ENCODE measurements at regions not wholly inside any gene's neighbourhood (a gene's known extent, or its start where the extent isn't known, plus 50 kb on each side); places are given as distances from the start of the nearest gene placed in this dataset.
"Not testable (repeated sequence)": the region's sequence is repeated elsewhere in the genome, so short reads cannot be mapped to it uniquely, and the experiment has no call there.

DNA sequence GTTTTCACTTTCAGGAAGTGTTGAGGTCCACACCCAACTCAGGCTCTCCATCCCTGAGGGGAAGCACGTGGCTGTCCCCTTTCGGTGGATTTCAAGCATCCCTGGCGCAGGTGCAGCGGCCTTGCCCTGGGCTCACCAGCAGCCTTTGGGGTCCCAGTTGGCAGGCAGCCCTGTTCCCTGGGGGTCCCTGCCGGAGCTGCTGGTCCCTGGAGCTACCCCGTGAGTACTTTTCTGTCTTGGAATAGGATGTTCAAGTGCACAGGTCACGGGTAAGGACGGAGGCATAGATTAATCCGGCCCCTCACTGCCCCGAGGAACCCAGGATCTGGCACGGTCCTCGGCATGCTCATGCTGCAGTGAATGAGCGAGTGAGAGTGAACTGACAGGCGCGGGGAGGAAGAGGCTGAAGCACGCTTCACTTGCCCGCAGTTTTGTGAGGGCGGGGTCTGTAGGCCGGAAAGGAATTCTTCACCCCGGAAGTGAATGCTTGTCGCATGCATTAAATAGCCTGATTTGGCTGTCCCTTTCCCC, 117.2 kb upstream of the FAT1 start:
- Histone ChIP-seq H3K4me3 (no peak overlapping the region), H3K9me3 (ENCODE audit: low read depth) (no peaks in the 10 kb centered on the region), H3K4me1 (ENCODE audit: low read depth) (no peaks in the 10 kb centered on the region), H3K27ac (no peak overlapping the region), H3K27me3 (no peaks in the 10 kb centered on the region), H3K36me3 (no peaks in the 10 kb centered on the region)
- no peak for DNase-seq (ENCODE audit: low read depth in 1 of 2, low spot score in 1 of 2)
- TF ChIP-seq, protein P1, sequence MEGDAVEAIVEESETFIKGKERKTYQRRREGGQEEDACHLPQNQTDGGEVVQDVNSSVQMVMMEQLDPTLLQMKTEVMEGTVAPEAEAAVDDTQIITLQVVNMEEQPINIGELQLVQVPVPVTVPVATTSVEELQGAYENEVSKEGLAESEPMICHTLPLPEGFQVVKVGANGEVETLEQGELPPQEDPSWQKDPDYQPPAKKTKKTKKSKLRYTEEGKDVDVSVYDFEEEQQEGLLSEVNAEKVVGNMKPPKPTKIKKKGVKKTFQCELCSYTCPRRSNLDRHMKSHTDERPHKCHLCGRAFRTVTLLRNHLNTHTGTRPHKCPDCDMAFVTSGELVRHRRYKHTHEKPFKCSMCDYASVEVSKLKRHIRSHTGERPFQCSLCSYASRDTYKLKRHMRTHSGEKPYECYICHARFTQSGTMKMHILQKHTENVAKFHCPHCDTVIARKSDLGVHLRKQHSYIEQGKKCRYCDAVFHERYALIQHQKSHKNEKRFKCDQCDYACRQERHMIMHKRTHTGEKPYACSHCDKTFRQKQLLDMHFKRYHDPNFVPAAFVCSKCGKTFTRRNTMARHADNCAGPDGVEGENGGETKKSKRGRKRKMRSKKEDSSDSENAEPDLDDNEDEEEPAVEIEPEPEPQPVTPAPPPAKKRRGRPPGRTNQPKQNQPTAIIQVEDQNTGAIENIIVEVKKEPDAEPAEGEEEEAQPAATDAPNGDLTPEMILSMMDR (IDR thresholded peaks at IDR 0.05; ENCODE audit: low read depth, low read length), result no peak

DNA sequence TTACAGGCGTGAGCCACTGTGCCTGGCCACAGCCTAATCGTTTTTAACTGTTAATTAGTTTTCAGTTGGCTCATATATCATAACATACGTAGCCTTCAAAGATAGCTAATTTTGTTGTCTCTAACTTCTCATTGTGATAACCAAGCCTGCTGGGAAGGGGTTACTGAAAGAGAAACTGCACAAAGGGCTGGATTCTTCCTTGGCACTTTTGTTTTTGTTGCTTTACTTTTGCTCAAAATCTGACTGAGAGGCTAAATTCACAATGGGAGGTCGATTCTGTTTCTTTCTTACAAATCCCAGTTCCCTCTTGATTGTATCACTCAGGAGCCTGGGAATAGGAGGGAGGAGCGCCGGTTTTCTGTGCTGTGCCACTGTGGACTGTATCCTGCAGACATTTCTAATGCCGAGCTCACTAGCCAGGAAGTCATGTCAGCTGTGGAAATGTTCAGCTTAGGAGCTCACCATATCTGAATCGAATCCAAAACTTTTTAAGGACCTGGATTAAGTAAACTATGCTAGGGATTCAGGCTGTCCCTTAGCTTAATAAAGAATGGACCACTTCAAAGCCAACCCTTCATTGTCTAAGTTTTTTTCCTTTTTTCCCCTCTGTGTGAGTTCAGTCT, 120.5 kb upstream of the FAT1 start:
- Histone ChIP-seq H3K36me3 (no peaks in the 10 kb centered on the region), H3K4me3 (no peak overlapping the region), H3K4me1 (ENCODE audit: low read depth) (no peaks in the 10 kb centered on the region), H3K27me3 (no peaks in the 10 kb centered on the region), H3K27ac (no peak overlapping the region), H3K9me3 (ENCODE audit: low read depth) (no peaks in the 10 kb centered on the region)
- peak in 1 of 2 donors; percentile 68 for DNase-seq (ENCODE audit: low read depth in 1 of 2, low spot score in 1 of 2)
- TF ChIP-seq, protein P1 (IDR thresholded peaks at IDR 0.05; ENCODE audit: low read depth, low read length), result no peak

DNA sequence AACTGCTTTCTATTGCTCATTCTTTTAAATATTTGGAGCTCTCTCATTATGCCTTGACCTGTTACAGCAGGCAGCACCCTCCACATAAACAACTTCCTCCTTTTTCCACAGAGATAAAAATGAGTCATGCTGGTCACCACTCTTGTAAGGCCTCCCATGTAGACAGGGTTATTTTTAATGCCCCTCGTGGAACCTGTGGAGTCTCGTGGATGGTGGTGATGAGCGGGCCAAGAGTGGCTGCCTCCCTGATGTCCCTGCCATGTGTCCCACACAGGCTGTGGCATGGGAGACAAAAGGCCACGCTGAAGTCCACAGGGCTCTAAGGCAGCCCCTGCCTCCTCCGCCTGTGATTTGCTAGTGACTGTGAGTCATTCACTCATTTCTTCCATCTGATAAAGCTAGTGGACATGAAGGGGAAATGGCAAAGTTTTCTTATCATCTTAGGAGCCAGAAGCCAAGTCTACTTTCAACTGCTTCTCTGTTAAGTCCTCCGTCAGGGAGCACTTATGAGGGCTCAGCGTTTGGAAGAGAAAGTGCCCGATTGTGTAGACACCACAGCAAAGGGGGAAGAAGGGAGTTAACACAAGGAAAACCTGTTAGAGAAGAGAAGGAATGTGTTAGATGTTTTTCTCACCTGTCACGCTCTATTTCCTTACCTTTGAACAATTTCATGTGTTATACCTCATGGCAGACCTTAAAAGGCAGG, 121.6 kb upstream of the FAT1 start:
- TF ChIP-seq, protein P1 (IDR thresholded peaks at IDR 0.05; ENCODE audit: low read depth, low read length), result no peak
- peak in 1 of 2 donors; percentile 87 for DNase-seq (ENCODE audit: low read depth in 1 of 2, low spot score in 1 of 2)
- Histone ChIP-seq H3K27ac (no peak overlapping the region), H3K27me3 (no peaks in the 10 kb centered on the region), H3K4me1 (ENCODE audit: low read depth) (no peaks in the 10 kb centered on the region), H3K9me3 (ENCODE audit: low read depth) (no peaks in the 10 kb centered on the region), H3K4me3 (no peak overlapping the region), H3K36me3 (no peaks in the 10 kb centered on the region)

DNA sequence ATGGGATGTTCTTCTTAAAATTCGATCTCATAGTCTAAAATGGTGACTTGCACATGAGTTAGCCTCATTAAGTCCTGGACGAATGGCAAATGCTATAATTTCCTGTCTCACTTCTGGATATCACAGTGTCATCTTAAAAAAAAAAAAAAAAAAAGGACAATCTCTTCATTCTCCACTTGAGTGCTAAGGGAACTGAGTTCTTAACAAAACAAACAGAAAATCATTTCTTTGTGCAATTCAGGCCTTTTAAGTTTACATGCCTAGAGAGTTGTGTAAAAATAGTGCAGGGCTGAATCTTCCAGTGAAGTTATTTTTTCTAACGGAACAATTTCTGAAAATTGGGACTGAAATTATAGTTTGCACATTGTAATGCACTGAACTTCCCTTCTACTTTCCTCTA, 122.8 kb upstream of the FAT1 start:
- Histone ChIP-seq H3K9me3 (ENCODE audit: low read depth) (no peaks in the 10 kb centered on the region), H3K27ac (no peak overlapping the region), H3K4me1 (ENCODE audit: low read depth) (no peaks in the 10 kb centered on the region), H3K27me3 (no peaks in the 10 kb centered on the region), H3K36me3 (no peaks in the 10 kb centered on the region), H3K4me3 (no peak overlapping the region)
- TF ChIP-seq, protein P1 (IDR thresholded peaks at IDR 0.05; ENCODE audit: low read depth, low read length), result no peak
- DNase-seq (ENCODE audit: low read depth in 1 of 2, low spot score in 1 of 2), result no peak

DNA sequence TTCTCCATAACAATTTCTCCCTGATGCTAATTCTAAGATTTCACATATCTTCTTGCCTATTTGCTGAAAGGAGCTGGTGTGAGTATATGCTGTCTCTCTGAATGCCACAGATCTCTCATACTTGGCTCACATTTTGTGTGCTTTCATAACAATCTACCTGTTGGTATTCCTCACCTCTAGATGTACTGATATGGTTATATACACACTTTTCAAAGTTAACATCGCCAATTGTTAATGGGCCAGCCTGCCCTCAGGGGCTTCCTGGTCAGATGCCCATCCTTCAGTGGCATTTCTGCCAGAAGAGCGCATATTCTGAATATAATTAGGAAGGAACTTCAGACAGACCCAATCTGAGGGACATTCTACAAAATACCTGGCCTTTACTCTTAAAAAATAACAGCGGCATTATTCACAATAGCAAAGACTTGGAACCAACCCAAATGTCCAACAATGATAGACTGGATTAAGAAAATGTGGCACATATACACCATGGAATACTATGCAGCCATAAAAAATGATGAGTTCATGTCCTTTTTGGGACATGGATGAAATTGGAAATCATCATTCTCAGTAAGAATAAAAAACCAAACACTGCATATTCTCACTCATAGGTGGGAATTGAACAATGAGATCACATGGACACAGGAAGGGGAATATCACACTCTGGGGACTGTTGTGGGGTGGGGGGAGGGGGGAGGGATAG, 123.9 kb upstream of the FAT1 start:
- not testable (repeated sequence) for H3K4me1 ChIP-seq (ENCODE audit: low read depth); H3K36me3 ChIP-seq; H3K27ac ChIP-seq; H3K27me3 ChIP-seq; H3K4me3 ChIP-seq; DNase-seq (ENCODE audit: low read depth in 1 of 2, low spot score in 1 of 2); H3K9me3 ChIP-seq (ENCODE audit: low read depth)

DNA sequence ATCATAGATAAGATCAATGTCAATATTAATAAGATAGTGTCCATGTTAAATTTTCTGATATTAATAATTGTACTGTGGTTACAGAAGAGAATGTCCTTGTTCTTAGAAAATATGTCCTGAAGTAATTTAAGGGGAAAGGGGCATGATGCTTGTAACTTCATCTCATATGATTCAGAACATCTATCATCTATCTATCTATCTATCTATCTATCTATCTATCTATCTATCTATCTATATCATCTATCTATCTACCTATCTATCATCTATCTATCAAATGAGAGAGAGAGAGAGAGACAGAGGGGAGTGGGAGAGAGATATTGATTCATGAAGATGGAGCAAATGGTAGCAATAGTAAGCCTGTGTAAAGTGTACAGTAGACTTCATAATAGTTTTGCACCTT, 124.8 kb upstream of the FAT1 start:
- H3K27ac ChIP-seq, result no peak overlapping the region
- no peaks in the 10 kb centered on the region for H3K27me3 ChIP-seq
- TF ChIP-seq, protein P1 (IDR thresholded peaks at IDR 0.05; ENCODE audit: low read depth, low read length), result no peak
- no peak overlapping the region for H3K4me3 ChIP-seq
- no peak for DNase-seq (ENCODE audit: low read depth in 1 of 2, low spot score in 1 of 2)
- no peaks in the 10 kb centered on the region for H3K9me3 ChIP-seq (ENCODE audit: low read depth)
- no peaks in the 10 kb centered on the region for H3K4me1 ChIP-seq (ENCODE audit: low read depth)
- no peaks in the 10 kb centered on the region for H3K36me3 ChIP-seq
